Skeletal muscle tissue (tissue), 3 donors: ENCODE measurements at regions not wholly inside any gene's neighbourhood (a gene's known extent, or its start where the extent isn't known, plus 50 kb on each side); places are given as distances from the start of the nearest gene placed in this dataset.

ENCODE experiments used
- H3K27ac ChIP-seq: one replicate; pipeline ENCODE4 v1.7.0; 2013; ENCODE audit warnings: mild to moderate bottlenecking, low read depth, low read length, inconsistent platforms
- H3K27me3 ChIP-seq, 3 donors: one replicate each; pipeline ENCODE4 v1.7.0; 2013; ENCODE audit warnings: low read length in 3 of 3; ENCODE audit not compliant: control insufficient read depth in 3 of 3, insufficient read depth in 3 of 3
- H3K36me3 ChIP-seq, 3 donors: one replicate each; pipeline ENCODE4 v1.7.0; 2013; ENCODE audit warnings: low read length in 3 of 3; ENCODE audit not compliant: control insufficient read depth in 3 of 3, insufficient read depth in 3 of 3
- H3K4me1 ChIP-seq, 3 donors: one replicate each; pipeline ENCODE4 v1.7.0; 2013; ENCODE audit warnings: low read length in 3 of 3, mild to moderate bottlenecking in 3 of 3; ENCODE audit not compliant: control insufficient read depth in 3 of 3, insufficient read depth in 3 of 3
- H3K4me3 ChIP-seq, 3 donors: one replicate each; pipeline ENCODE4 v1.7.0; 2013; ENCODE audit warnings: low read length in 3 of 3
- H3K9ac ChIP-seq, 3 donors: one replicate each; pipeline ENCODE4 v1.7.0; 2013; ENCODE audit warnings: low read length in 3 of 3, mild to moderate bottlenecking in 3 of 3, moderate library complexity in 2 of 3, low read depth in 1 of 3
- H3K9me3 ChIP-seq, 3 donors: one replicate each; pipeline ENCODE4 v1.7.0; 2013; ENCODE audit warnings: low read length in 3 of 3; ENCODE audit not compliant: control insufficient read depth in 3 of 3
- donor health status: Osteomylitis.

GRCh38 chr4:188242041-188242440 lies 102.8 kb downstream of the TRIML1 start:
- H3K4me1 ChIP-seq, result no peaks in the 10 kb centered on the region
- H3K9ac ChIP-seq, result no peak overlapping the region

GRCh38 chr4:188245651-188246050 lies 106.4 kb downstream of the TRIML1 start:
- H3K27ac ChIP-seq, result no peak overlapping the region

More at GRCh38 chr4:188242041-188242440, 102.8 kb downstream of the TRIML1 start:
- Histone ChIP-seq H3K9me3 (peaks cover 0 to 2% (median 0%) of the 10 kb centered on the region in 3 donors), H3K36me3 (no peaks in the 10 kb centered on the region), H3K4me3 (no peak overlapping the region), H3K27ac (no peak overlapping the region), H3K27me3 (no peaks in the 10 kb centered on the region)

GRCh38 chr4:188246488-188246887 lies 107.2 kb downstream of the TRIML1 start:
- H3K9ac ChIP-seq, result no peak overlapping the region
- H3K4me3 ChIP-seq, result no peak overlapping the region
- no peak overlapping the region for H3K27ac ChIP-seq
- no peaks in the 10 kb centered on the region for H3K27me3 ChIP-seq
- no peaks in the 10 kb centered on the region for H3K4me1 ChIP-seq
- peaks cover 0 to 2% (median 0%) of the 10 kb centered on the region in 3 donors for H3K9me3 ChIP-seq
- no peaks in the 10 kb centered on the region for H3K36me3 ChIP-seq

More at GRCh38 chr4:188245651-188246050, 106.4 kb downstream of the TRIML1 start:
- H3K4me1 ChIP-seq, result no peaks in the 10 kb centered on the region
- no peak overlapping the region for H3K9ac ChIP-seq
- H3K4me3 ChIP-seq, result no peak overlapping the region
- no peaks in the 10 kb centered on the region for H3K36me3 ChIP-seq
- H3K9me3 ChIP-seq, result peaks cover 0 to 2% (median 0%) of the 10 kb centered on the region in 3 donors
- no peaks in the 10 kb centered on the region for H3K27me3 ChIP-seq

- Histone ChIP-seq H3K9ac (no peak overlapping the region), H3K9me3 (no peaks in the 10 kb centered on the region), H3K4me3 (no peak overlapping the region), H3K4me1 (no peaks in the 10 kb centered on the region), H3K36me3 (no peaks in the 10 kb centered on the region), H3K27me3 (no peaks in the 10 kb centered on the region), H3K27ac (no peak overlapping the region)
Measured at GRCh38 chr4:188254211-188254610, 115.0 kb downstream of the TRIML1 start.

GRCh38 chr4:188262464-188262863 lies 123.2 kb downstream of the TRIML1 start:
- no peaks in the 10 kb centered on the region for H3K36me3 ChIP-seq
- H3K4me1 ChIP-seq, result no peaks in the 10 kb centered on the region
- no peaks in the 10 kb centered on the region for H3K27me3 ChIP-seq
- no peaks in the 10 kb centered on the region for H3K9me3 ChIP-seq
- no peak overlapping the region for H3K27ac ChIP-seq
- H3K4me3 ChIP-seq, result no peak overlapping the region
- no peak overlapping the region for H3K9ac ChIP-seq

GRCh38 chr4:188263321-188263720 lies 124.1 kb downstream of the TRIML1 start:
- H3K27me3 ChIP-seq, result no peaks in the 10 kb centered on the region
- no peak overlapping the region for H3K4me3 ChIP-seq

GRCh38 chr4:188266386-188266785 lies 127.1 kb downstream of the TRIML1 start:
- no peaks in the 10 kb centered on the region for H3K36me3 ChIP-seq
- no peaks in the 10 kb centered on the region for H3K27me3 ChIP-seq
- no peaks in the 10 kb centered on the region for H3K4me1 ChIP-seq
- no peak overlapping the region for H3K27ac ChIP-seq
- H3K9ac ChIP-seq, result no peak overlapping the region
- H3K4me3 ChIP-seq, result no peak overlapping the region
- H3K9me3 ChIP-seq, result no peaks in the 10 kb centered on the region

More at GRCh38 chr4:188263321-188263720, 124.1 kb downstream of the TRIML1 start:
- Histone ChIP-seq H3K36me3 (no peaks in the 10 kb centered on the region), H3K27ac (no peak overlapping the region), H3K9ac (no peak overlapping the region), H3K9me3 (no peaks in the 10 kb centered on the region), H3K4me1 (no peaks in the 10 kb centered on the region)

GRCh38 chr4:188268131-188268908 lies 129.1 kb downstream of the TRIML1 start:
- Histone ChIP-seq H3K27me3 (no peaks in the 10 kb centered on the region), H3K9me3 (no peaks in the 10 kb centered on the region), H3K4me3 (no peak overlapping the region), H3K4me1 (no peaks in the 10 kb centered on the region), H3K27ac (no peak overlapping the region), H3K9ac (no peak overlapping the region), H3K36me3 (no peaks in the 10 kb centered on the region)

GRCh38 chr4:188270273-188271069 lies 131.2 kb downstream of the TRIML1 start:
- Histone ChIP-seq H3K36me3 (no peaks in the 10 kb centered on the region), H3K4me1 (no peaks in the 10 kb centered on the region), H3K27ac (no peak overlapping the region), H3K27me3 (no peaks in the 10 kb centered on the region), H3K9ac (no peak overlapping the region), H3K9me3 (no peaks in the 10 kb centered on the region), H3K4me3 (no peak overlapping the region)

GRCh38 chr4:188275686-188276085 lies 136.4 kb downstream of the TRIML1 start:
- Histone ChIP-seq H3K27me3 (no peaks in the 10 kb centered on the region), H3K4me1 (no peaks in the 10 kb centered on the region), H3K9me3 (peaks cover 0 to 2% (median 0%) of the 10 kb centered on the region in 3 donors), H3K4me3 (no peak overlapping the region), H3K27ac (no peak overlapping the region), H3K36me3 (no peaks in the 10 kb centered on the region), H3K9ac (no peak overlapping the region)
